NCI-H82 treated with DMSO at 0.1 percent for 48 hours (cell line): ENCODE measurements at regions not wholly inside any gene's neighbourhood (a gene's known extent, or its start where the extent isn't known, plus 50 kb on each side); places are given as distances from the start of the nearest gene placed in this dataset.

Experiments used
- DNase-seq: peaks from one replicate; lab custom pipeline; 2025; ENCODE audit not compliant: unreplicated experiment; lab: John Stamatoyannopoulos, UW

DNA sequence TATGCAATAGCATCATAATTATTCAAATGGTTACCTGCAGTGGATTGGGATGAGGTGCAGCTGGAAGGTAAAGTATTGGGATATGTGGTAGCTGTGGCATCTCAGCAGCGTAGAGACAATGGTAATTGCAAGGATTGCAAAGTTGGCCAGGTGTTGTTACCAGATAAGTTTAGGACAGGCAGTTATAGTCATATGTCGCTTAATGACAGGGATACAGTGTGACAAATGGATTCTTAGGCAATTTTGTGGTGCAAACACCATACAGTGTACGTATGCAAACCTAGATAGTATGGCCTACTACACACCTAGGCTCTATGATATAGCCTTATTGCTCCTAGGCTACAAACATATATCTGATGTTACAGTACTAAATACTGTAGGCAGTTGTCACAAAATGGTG, 163.5 kb upstream of the LYZL2 start:
- no peak for DNase-seq

DNA sequence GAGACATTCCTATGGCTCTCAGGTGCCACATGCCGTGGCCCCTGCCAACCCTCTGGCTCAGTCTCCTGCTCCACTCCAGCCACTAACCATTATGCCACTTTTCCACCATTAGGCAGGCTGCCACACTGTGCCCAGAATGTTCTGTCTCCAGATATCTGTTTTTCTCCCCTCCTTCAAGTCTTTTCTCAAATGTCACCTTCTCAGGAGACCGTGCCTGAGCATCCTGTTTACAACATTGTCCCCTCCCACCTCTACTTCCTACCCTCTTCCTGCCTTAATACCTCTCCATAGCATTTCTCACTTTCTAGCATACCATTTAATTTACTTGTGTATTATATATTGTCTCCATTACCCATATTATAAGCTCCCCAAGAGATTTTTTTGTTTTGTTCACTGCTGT, 162.5 kb upstream of the LYZL2 start:
- no peak for DNase-seq

DNA sequence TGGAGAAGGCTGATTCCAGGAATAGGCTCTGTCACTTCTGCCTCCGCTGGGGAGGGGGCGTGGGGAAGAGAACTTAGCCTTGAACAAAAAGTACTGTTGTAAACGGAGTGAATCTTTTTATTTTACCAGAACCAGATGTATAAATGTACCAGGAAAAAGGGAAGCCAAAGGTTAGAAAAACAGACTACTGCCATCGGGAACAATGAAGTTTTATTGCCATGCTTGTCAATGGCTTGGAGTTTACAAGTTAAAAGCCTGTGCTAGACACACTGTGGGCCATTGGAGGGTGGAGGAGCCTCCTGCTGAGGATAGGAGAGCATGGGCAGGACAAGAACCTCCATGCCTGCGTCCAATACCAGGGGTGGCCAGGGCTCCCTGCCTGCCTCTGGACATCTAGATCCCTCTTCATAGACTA, 161.7 kb upstream of the LYZL2 start:
- no peak for DNase-seq

DNA sequence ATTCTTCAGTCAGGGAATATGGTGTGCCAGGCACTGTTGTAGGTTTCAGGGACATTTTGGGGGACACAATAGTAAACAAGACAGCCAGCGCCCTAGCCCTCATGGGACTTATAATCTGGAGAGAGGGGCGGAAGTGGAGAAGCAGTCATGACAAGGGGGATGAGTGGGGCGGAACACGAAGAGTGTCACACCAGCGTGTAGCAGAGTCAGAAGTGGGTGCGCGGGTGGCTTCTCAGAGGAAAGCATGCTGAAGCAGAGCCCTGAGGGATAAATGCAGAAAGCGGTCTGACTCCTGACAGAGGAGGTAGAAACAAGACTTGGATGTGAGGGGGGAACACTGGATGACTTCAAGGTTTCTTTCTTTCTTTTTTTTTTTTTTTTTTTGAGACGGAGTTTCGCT, 160.3 kb upstream of the LYZL2 start:
- no peak for DNase-seq

DNA sequence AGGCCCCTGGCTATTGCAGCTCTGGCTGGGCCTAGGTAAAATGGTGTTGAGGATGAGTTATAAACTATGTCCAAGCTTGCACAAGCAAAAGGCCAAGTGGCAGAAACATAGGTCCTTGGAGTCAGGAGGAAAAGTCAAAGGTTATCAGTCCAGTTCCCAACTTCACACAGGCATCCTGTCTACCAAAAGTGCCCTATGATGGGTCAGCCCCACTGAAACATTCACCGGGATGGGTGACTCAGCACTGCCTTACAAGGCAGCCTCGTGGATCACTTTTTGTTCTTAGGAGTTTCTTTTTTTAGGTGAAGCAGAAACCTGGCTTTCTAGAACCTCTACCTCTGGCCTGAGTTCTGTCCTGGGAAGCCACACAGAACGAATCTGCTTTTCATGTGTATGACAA, 158.8 kb upstream of the LYZL2 start:
- DNase-seq: no peak

DNA sequence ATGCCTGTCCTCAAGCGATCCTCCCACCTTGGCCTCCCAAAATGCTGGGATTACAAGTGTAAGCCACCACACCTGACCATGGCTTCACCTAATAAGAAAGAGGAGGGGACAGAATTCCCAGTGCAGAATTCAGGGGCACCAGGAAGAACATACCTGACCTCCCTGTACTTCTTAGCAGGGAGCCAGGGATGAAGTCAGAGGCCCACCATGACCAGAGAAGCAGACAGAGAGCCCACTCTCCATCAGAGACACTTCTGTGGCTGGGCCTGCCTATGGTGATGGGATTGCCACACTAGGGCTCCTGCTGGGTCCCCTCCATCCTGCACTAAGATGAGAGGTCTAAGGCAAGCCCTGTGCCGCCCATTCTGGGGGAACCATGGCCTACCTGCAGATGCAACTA, 157.4 kb upstream of the LYZL2 start:
- DNase-seq: no peak

DNA sequence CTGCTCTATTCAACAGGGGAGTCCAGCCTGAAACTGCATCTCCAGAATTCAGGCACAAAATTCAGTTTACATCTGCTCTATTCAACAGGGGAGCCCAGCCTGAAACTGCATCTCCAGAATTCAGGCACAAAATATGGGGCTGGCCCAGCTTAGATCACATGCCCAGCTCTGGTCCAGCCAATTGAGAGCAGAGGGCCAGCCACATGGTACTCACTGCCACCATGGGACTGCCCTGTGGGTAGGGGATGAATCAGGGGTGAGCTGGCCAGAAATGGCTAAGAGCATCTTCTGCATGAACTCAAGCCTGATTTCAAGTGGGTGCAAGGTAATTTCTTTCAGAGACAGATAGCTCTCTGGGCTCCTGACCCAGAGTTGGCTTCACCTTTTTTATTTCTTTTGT, 156.6 kb upstream of the LYZL2 start:
- DNase-seq: no peak

DNA sequence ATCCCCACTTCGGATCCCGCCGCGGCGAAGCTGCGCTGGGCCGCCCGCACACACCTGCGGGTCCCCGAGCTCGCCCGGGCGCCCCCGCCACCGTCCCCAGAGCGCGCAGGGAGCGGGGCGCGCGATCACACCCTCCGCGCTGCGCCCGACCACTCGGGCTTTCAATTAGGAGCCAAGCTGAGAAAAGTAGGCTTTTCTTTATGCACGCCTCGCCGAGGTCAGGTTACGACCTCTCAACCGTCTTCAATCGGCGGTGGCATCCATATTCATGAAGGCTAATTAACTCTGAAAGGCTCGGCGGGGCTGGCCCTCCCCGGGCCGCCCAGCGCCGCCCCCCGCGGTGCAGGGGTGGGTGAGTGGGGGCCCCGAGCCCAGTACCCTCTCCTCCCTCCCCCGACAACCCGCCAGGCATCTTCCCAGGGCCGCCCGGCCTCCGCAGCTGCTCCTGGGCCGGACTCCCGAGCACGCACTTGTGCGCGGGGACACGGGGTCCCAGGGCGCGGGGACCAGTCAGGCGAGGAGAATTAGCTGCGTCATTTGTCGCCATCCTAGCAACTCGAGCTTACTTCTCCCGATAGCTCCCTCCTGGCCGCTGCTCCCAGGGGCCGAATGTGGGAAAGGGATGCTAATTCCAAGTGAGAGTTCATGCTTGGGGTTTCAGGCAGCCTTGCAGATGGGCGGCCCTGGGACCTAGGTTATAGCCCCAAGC, 155.5 kb upstream of the LYZL2 start:
- DNase-seq: no peak

DNA sequence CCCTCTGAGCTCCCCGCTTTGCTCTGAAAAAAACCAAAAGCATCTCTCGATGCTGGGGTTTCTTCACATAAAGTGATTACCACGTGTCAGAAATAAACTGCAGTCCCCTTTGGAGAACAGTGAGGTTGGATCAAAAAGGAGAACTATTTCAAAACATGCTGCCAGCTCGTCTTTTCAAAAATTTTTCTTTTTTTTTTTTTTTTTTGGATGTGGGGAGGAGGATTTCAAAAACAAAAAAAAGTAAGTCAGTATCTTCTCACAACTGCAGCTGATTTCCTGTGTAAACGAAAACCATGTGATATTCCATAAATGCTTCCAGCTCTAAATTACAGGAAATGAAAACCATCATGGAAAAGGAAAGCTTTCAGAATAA, 155.0 kb upstream of the LYZL2 start:
- no peak for DNase-seq

DNA sequence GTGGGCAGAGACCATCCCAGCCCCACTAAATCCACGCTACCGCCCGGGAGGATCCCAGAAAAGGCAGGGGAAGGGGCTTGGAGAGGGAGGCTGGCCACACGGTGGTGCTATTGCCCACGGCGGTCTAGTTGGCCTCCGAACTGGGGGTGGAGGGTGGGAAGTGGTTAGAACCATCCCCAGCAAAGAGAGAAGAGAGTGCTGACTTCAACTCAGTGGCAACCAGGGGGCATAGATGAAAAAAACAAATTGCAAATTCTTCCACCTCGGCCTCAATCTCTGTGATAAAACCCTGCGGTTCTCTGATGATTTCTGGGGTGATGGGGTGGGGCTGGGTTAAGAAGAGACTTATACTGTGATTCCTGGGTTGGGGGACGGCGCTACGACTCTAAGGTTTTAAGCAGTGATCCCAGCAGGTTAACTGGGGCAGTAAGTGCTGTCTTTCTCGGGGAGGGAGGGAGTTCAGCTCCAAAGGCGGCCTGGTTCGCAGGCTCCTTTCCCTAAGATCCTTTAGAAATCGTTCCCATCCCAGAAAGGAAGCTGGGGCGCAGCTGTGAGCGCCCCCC, 154.5 kb upstream of the LYZL2 start:
- DNase-seq: peak; percentile 54

DNA sequence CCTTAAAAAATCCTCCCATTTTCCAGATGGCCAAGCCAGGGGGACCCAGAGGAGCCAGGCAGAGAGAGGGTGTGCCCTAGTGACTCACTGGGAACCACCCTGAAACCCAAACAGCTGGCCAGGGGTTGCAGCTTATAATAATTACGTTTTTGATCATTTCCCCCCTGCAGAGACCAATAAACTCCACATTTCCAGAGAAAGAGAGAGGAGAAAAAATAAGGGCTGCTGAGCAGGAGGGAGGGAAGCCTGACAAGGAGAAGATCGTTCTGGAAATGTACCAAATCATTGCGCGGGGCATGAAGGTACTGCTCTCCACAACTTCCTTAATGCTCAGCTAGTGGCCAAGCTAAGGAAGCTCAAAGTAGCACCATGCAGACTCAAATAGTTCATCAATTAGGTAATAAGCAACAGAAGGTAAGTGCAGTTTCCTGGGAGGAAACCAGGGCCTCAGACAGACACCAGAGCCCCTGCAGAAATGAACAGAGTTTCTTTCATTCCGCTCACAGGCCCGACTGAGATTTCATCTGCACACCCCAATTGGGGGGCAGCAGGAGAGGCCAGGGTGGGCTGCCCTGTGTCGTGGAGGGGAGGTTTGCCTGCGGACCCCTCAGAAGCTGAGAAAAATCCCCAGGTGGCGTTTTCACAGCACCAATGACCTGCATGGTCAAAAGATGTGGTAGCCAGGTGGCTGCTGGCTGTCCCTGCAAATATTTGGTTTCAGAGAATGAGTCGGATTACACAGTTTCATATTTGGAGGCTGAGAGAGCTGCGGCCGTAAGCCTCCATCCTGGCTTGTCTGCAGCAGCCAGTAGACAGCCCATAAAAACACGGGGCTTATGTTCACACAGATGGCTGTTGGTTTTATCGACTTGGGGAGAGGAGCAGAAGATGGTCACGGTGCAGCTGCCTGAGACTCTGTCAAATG, 153.2 kb upstream of the LYZL2 start:
- peak; percentile 10 for DNase-seq

DNA sequence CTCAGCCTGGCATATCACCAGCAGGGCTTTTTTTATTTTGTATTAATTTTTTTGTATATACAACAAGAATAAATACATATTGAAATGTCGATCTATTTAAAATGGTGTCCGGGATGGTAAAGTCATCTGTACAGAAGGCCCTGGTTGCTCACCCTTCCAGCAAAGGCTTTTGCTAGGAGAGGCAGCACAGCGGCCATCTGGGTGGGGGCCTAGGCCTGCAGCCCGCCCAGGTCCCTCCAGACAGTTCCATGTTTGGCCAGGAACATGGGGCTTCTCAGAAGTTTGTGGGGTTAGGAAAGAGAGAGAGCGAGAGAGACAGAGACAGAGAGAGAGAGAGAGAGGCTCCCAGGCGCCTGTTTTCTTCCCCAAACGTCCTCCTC, 152.6 kb upstream of the LYZL2 start:
- DNase-seq: no peak

DNA sequence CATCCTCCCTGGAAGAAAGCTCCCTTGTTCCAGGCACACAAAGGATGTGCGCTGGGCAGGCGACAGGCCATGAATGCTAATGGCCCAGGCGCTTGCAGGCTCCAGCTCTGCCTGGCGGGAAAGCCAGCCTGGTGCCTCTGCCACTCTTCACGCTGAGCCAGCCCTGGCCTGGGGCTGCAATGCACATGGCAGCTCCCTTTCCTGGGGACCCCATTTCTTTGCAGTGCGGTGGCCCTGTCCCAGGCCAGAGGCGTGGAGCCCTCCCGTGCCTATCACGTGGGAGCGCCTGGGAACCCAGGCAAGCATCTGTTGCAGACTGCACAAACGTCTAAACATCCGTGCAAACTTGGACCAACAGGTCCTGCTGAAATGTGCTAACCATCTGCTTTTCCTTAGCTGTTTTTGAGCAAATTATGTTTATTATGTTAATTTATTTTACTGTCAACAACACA, 152.1 kb upstream of the LYZL2 start:
- DNase-seq: no peak

DNA sequence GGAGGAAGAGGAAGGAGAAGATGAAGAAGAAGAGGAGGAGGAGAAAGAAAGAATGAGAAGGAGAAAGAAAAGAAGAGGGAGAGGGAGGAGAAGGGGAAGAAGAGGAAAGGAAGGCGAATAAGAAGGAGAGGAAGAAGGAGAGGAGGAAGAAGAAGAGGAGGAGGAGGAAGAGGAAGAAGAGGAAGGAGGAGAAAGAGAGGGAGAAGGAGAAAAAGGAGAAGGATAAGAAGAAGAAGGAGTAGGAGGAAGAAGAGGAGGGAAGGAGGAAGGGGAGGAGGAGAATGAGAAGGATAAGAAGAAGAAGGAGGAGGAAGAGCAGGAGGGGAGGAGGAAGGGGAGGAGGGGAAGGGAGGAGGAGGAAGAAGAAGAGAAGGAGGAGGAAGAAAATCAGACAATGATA, 149.2 kb upstream of the LYZL2 start:
- DNase-seq: no peak

DNA sequence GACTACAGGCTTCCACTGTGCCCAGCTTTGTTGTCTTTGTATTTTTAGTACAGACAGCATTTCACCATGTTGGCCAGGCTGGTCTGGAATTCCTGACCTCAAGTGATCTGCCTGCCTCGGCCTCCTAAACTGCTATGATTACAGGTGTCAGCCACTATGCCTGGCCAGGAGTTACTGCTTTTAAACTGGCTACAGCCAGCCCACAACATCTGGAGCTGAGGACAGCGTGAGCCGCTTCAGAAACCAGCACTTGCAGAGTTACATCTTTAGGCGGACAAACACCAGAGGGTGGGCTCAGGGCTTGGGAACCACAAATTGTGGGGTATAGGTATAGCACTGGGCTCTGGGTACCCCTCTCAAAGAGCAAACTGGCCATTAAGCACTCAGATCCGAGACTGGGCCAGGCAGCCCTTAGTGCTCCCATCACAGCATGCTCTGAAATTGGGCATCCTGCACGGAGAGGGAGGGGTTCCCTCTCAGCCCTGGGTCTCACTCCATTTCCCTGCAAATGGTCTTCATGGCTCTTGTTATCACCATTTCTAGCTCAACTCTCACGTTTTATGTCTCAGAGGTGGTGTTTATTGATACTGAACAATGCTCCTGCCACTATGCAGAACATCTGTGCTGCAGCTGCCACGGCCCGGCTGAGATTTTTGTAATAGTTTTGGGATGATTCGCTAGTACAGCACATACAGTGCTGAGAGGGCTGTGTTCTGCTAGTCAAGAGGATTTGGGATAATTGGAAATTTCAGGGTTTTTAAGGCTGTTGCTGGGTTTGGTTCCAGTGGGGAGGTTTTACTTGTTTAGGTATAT, 146.4 kb upstream of the LYZL2 start:
- DNase-seq: no peak

DNA sequence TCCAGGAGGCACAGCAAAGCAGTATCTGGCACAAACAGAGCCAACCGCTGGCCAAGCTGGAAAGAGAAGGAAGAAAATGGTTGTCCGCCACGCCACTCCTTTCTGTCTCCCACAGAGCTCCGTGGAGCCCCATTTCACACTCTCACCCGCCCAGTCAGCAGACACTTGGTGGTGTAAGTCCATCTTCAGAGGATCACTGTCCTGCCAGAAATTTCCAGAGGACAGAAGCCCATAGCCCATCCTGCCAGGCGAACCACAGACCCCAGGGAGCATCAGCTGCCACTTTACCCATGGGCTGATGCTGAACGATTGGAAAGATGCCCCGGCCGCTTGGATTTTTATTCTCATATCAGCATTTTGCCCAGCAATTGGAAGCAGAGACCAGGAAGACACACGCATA, 144.7 kb upstream of the LYZL2 start:
- no peak for DNase-seq

DNA sequence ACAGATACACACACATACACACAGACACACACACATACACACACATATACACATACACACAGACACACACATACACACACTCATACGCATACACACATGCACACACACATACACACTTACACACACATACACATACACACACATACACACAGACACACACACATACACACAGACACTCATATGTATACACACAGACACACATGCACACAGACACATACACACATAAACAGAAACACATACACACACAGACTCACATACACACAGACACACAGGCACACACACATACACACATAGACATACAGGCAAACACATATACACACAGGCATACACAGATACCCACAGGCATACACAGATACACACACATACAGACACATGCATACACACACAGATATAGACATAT, 143.9 kb upstream of the LYZL2 start:
- DNase-seq: no peak

DNA sequence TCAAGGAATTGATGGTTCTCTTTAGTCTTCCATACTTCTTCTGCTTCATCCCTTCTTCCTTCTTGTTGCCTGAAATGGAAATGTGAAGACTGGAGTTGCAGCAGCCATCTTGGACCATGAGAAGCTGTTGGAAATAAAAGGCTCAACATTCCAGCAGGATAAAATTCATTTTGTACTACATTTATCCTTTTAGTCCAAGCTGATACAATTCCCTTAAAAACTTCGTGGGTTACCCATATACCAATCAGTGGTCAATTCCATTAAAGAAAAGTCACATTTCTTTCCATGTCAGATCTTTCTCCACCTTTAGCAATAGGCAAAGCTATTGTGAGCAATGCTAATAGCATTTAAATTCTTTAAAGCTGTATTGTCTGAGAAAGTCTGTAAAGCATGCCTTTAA, 141.3 kb upstream of the LYZL2 start:
- no peak for DNase-seq

DNA sequence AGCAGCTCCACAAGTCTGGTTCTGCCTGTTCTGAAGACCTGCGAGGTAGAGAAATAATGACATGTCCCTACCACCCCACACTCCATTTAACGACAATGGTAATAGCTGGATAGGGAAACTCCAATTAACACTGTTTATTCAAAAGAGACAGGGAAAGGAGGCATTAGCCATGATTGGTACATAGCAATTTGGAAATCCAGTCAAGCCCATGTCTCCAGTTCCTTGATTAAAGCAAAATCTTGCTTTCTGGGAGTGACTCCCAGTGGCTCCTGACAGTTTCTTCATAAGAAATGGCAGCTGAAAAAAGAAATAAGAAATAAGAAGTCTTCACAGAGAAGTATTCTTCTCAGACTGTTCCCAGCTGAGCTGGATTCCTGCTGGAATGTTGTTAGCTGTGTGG, 140.7 kb upstream of the LYZL2 start:
- DNase-seq: no peak

DNA sequence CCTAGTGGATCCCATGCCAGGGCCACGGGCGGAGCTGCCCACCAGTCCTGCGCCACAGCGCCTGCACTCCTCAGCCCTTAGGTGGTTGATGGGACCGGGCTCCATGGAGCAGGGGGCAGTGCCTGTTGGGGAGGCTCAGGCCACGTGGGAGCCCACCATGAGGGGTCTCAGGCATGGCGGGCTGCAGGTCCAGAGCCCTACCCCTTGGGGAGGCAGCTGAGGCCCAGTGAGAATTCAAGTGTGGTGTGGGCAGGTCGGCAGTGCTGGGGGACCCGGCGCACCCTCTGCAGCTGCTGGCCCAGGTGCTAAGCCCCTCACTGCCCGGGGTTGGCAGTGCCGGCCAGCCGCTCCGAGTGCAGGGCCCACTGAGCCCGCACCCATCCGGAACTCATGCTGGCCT, 139.8 kb upstream of the LYZL2 start:
- DNase-seq: no peak

DNA sequence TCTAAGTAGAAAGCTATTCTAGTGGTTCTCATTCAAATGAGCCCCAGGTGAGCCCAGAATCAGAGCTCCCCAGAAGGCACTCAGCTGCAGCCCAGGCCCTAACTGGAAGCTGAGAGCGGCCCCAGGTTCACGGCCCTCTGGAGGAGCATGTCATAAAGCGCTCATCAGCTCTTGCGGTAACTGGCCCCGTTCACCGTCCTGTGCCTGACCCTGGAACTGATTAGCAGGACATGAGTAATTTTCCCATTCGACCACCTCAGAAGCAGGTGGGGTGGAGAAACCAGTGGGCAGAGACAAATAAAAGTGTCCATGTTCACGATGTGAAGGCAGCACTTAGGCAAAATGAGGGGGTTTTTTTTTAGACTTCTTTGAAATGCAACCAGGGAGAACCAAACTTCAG, 136.1 kb upstream of the LYZL2 start:
- DNase-seq: no peak
